ENCODE measurements at regions not wholly inside any gene's neighbourhood (a gene's known extent, or its start where the extent isn't known, plus 50 kb on each side); places are given as distances from the start of the nearest gene placed in this dataset.

- peak; percentile 59 for TF ChIP-seq CTCF (IDR thresholded peaks at IDR 0.05; ENCODE audit: insufficient read depth, low read depth, low read length)
- no peak overlapping the region for H3K4me3 ChIP-seq (ENCODE audit: low read depth, low read length)
- peak; percentile 77 for DNase-seq (ENCODE audit: low read depth)
Observed at GRCh38 chr2:219736209-219736608, 108.8 kb downstream of the SLC4A3 start.

GRCh38 chr2:219737270-219737691 is 109.9 kb downstream of the SLC4A3 start:
- peak; percentile 48 for TF ChIP-seq CTCF (IDR thresholded peaks at IDR 0.05; ENCODE audit: insufficient read depth, low read depth, low read length)
- H3K4me3 ChIP-seq (ENCODE audit: low read depth, low read length): no peak overlapping the region
- peak; percentile 22 for DNase-seq (ENCODE audit: low read depth)

DNA sequence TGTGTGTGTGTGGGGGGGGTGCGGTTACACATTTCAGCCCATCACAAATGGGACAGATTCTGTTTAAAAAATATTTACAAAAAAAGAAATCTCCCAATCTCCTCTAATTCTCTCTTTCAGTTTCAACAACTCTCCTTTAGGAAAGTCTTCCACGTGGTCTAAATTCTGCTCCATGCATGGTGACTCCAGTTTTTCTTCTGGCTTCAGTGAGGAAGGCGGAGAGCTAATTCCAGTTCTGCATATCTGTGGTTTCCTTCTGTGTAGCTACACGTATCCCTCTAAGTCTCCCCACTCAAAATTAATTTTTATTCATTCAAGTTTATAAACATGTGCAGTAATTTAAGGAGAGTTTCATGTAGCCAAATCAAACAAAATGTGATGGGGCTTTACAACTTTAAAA is 111.6 kb downstream of the SLC4A3 start:
- no peak overlapping the region for H3K4me3 ChIP-seq (ENCODE audit: low read depth, low read length)
- TF ChIP-seq CTCF (IDR thresholded peaks at IDR 0.05; ENCODE audit: insufficient read depth, low read depth, low read length): no peak
- DNase-seq (ENCODE audit: low read depth): no peak

- TF ChIP-seq CTCF (IDR thresholded peaks at IDR 0.05; ENCODE audit: insufficient read depth, low read depth, low read length): no peak
- no peak for DNase-seq (ENCODE audit: low read depth)
- no peak overlapping the region for H3K4me3 ChIP-seq (ENCODE audit: low read depth, low read length)
Observed at GRCh38 chr2:219739866-219740440, 112.5 kb downstream of the SLC4A3 start.

DNA sequence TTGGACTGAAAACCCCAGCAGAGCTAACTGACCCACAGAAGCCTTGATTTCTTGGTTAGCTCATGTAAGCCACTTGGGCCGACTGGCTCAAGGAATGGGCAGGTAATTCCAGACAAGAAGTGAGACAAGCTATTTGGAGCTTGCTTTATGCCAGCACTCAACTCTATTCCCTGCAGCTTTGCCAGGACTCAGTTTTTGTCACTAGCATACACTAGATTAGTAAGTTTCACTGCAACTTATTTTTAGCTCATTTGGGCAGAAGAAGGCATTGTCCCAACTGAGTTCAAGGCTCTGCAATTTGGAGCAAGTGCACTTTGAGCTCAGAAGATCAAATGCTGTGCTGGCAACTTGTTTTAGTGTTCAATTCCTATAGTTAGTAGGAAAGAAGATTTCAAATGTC is 116.1 kb downstream of the SLC4A3 start:
- no peak overlapping the region for H3K4me3 ChIP-seq (ENCODE audit: low read depth, low read length)
- DNase-seq (ENCODE audit: low read depth): no peak
- no peak for TF ChIP-seq CTCF (IDR thresholded peaks at IDR 0.05; ENCODE audit: insufficient read depth, low read depth, low read length)

DNA sequence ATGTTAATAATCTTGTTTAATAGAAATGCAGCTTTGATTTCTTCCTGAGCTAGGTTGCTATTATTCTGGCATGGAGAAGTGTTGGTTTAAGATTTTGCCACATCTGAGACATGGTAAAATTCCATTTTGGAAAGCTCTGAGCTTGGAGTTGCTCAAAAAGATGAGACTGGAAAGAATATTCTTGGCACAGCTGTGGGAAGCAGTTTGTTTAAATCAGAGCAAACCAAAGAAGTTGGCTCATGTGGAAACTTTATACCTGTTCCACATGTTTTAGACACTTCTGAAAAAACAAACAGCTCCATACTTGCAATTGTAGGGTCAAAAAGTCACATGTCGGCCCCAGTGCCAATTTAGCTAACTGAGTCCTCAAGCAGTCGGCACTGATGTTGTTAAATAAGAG is 116.6 kb downstream of the SLC4A3 start:
- no peak overlapping the region for H3K4me3 ChIP-seq (ENCODE audit: low read depth, low read length)
- DNase-seq (ENCODE audit: low read depth): no peak
- no peak for TF ChIP-seq CTCF (IDR thresholded peaks at IDR 0.05; ENCODE audit: insufficient read depth, low read depth, low read length)

- no peak for DNase-seq (ENCODE audit: low read depth)
- no peak overlapping the region for H3K4me3 ChIP-seq (ENCODE audit: low read depth, low read length)
- TF ChIP-seq CTCF (IDR thresholded peaks at IDR 0.05; ENCODE audit: insufficient read depth, low read depth, low read length): no peak
Observed at GRCh38 chr2:219744600-219744999, 117.2 kb downstream of the SLC4A3 start.
